DND-41 (cell line): ENCODE measurements at regions not wholly inside any gene's neighbourhood (a gene's known extent, or its start where the extent isn't known, plus 50 kb on each side); places are given as distances from the start of the nearest gene placed in this dataset.

Experiments used
- ATAC-seq: fragments of 200-7000 bp; cut with Tn5 transposase; 3 replicates; pipeline ENCODE4 v1.9.1; 2021; ENCODE audit warnings: low read depth; ENCODE audit not compliant: insufficient read depth
- DNase-seq: peaks from one replicate; pipeline ENCODE4 v3.0.0-alpha.2; 2020
- H2AFZ ChIP-seq: 2 replicates; pipeline ENCODE4 v1.6.0; 2012; ENCODE audit warnings: low read depth, low read length
- H3K27ac ChIP-seq: 2 replicates; pipeline ENCODE4 v1.5.1; 2012; ENCODE audit warnings: low read length, inconsistent platforms
- H3K27me3 ChIP-seq: fragments of 200-600 bp; sonication (generic); 2 replicates; pipeline ENCODE4 v1.6.0; 2012; ENCODE audit warnings: low read length, mild to moderate bottlenecking, inconsistent platforms; ENCODE audit not compliant: insufficient read depth, poor library complexity
- H3K36me3 ChIP-seq: 2 replicates; pipeline ENCODE4 v1.5.1; 2012; ENCODE audit warnings: low read length, inconsistent platforms; ENCODE audit not compliant: insufficient read depth
- H3K4me1 ChIP-seq: 2 replicates; pipeline ENCODE4 v1.5.1; 2012; ENCODE audit warnings: mild to moderate bottlenecking, low read length; ENCODE audit not compliant: insufficient read depth
- H3K4me2 ChIP-seq: 2 replicates; pipeline ENCODE4 v1.6.0; 2012; ENCODE audit warnings: mild to moderate bottlenecking, moderate library complexity, low read length, inconsistent platforms; ENCODE audit not compliant: insufficient read depth
- H3K4me3 ChIP-seq, 2 experiments: fragments of 200-600 bp in 1 of 2; shearing (Covaris generic) in 1 of 2; 2 replicates each; pipeline ENCODE4 v1.5.1; 2012 to 2016; ENCODE audit warnings: inconsistent platforms in 2 of 2, low read length in 2 of 2, mild to moderate bottlenecking in 2 of 2, low read depth in 1 of 2, moderate library complexity in 1 of 2
- H3K79me2 ChIP-seq: 2 replicates; pipeline ENCODE4 v1.6.0; 2012; ENCODE audit warnings: low read length, inconsistent platforms; ENCODE audit not compliant: insufficient read depth
- H3K9ac ChIP-seq: 2 replicates; pipeline ENCODE4 v1.6.0; 2012; ENCODE audit warnings: low read depth, mild to moderate bottlenecking, inconsistent platforms, low read length, moderate library complexity
- H3K9me3 ChIP-seq: 2 replicates; pipeline ENCODE4 v1.5.1; 2012; ENCODE audit warnings: low read length, moderate library complexity, mild to moderate bottlenecking, inconsistent platforms; ENCODE audit not compliant: insufficient read depth, severe bottlenecking
- H4K20me1 ChIP-seq: 2 replicates; pipeline ENCODE4 v1.6.0; 2012; ENCODE audit warnings: low read length; ENCODE audit not compliant: insufficient read depth
- CTCF ChIP-seq: IDR thresholded peaks from 2 replicates; pipeline ENCODE4 v1.5.1; 2012; ENCODE audit warnings: borderline replicate concordance, low read length, moderate library complexity, mild to moderate bottlenecking; ENCODE audit not compliant: poor library complexity, severe bottlenecking; ENCODE audit errors: extremely low read depth
- EZH2 ChIP-seq: IDR thresholded peaks from 3 replicates; pipeline ENCODE4 v1.6.1; 2012; ENCODE audit warnings: borderline replicate concordance, low read depth, mild to moderate bottlenecking, moderate library complexity, low read length, inconsistent platforms; ENCODE audit not compliant: severe bottlenecking

- TF ChIP-seq EZH2: no peak
- TF ChIP-seq CTCF: no peak
- Histone ChIP-seq H3K4me2 (no peak overlapping the region), H4K20me1 (no peaks in the 10 kb centered on the region), H3K27me3 (no peaks in the 10 kb centered on the region), H3K4me1 (no peaks in the 10 kb centered on the region), H3K27ac (no peak overlapping the region), H3K36me3 (no peaks in the 10 kb centered on the region), H3K79me2 (no peaks in the 10 kb centered on the region), H3K4me3 (no peak overlapping the region; a peak in 1 of 4 replicates), H2AFZ (no peak overlapping the region), H3K9me3 (no peaks in the 10 kb centered on the region), H3K9ac (no peak overlapping the region)
- ATAC-seq: no peak
- no peak for DNase-seq
Measured at GRCh38 chr4:123913598-123913997, 517.0 kb downstream of the SPRY1 start.

- Histone ChIP-seq H3K9ac (no peak overlapping the region), H3K27me3 (no peaks in the 10 kb centered on the region), H2AFZ (no peak overlapping the region), H3K4me2 (no peak overlapping the region), H3K4me1 (no peaks in the 10 kb centered on the region), H3K9me3 (no peaks in the 10 kb centered on the region), H3K36me3 (no peaks in the 10 kb centered on the region), H3K27ac (no peak overlapping the region), H4K20me1 (no peaks in the 10 kb centered on the region), H3K79me2 (no peaks in the 10 kb centered on the region), H3K4me3 (no peak overlapping the region)
- no peak for DNase-seq
- no peak for ATAC-seq
- TF ChIP-seq CTCF: no peak
- no peak for TF ChIP-seq EZH2
Measured at GRCh38 chr4:123916821-123917220, 520.2 kb downstream of the SPRY1 start.

- Histone ChIP-seq H3K9ac (no peak overlapping the region), H3K79me2 (no peaks in the 10 kb centered on the region), H3K36me3 (no peaks in the 10 kb centered on the region), H3K4me2 (no peak overlapping the region), H3K27ac (no peak overlapping the region), H4K20me1 (no peaks in the 10 kb centered on the region), H3K27me3 (no peaks in the 10 kb centered on the region), H2AFZ (no peak overlapping the region), H3K4me3 (no peak overlapping the region), H3K9me3 (no peaks in the 10 kb centered on the region), H3K4me1 (no peaks in the 10 kb centered on the region)
- DNase-seq: no peak
- ATAC-seq: no peak
- no peak for TF ChIP-seq EZH2
- no peak for TF ChIP-seq CTCF
Measured at GRCh38 chr4:123919576-123920098, 523.0 kb downstream of the SPRY1 start.

GRCh38 chr4:123921339-123921738, 524.7 kb downstream of the SPRY1 start:
- H3K4me3 ChIP-seq: no peak overlapping the region
- ATAC-seq (no peak), DNase-seq (no peak)
- no peak overlapping the region for H3K9ac ChIP-seq
- no peaks in the 10 kb centered on the region for H3K27me3 ChIP-seq
- H3K79me2 ChIP-seq: no peaks in the 10 kb centered on the region
- no peaks in the 10 kb centered on the region for H3K4me1 ChIP-seq
- H3K27ac ChIP-seq: no peak overlapping the region
- TF ChIP-seq EZH2 (no peak), CTCF (no peak)
- H3K4me2 ChIP-seq: no peak overlapping the region
- H4K20me1 ChIP-seq: no peaks in the 10 kb centered on the region
- H3K9me3 ChIP-seq: no peaks in the 10 kb centered on the region
- no peak overlapping the region for H2AFZ ChIP-seq
- no peaks in the 10 kb centered on the region for H3K36me3 ChIP-seq
